Keratinocyte (primary cell): ENCODE measurements at regions not wholly inside any gene's neighbourhood (a gene's known extent, or its start where the extent isn't known, plus 50 kb on each side); places are given as distances from the start of the nearest gene placed in this dataset.

Experiments used
- EZH2 ChIP-seq: IDR thresholded peaks from one replicate; pipeline ENCODE4 v1.6.1; 2012; ENCODE audit warnings: inconsistent platforms, mild to moderate bottlenecking, low read length, moderate library complexity
- TF ChIP-seq, protein P1 (sequence below), 3 experiments: IDR thresholded peaks in 1 of 3; conservative IDR thresholded peaks in 1 of 3; optimal IDR thresholded peaks in 1 of 3; 2 replicates in 2 of 3; 3 replicates in 1 of 3; pipeline versions ENCODE3 to v1.5.1; 2011; ENCODE audit warnings: low read length in 3 of 3, mild to moderate bottlenecking in 3 of 3, moderate library complexity in 2 of 3, control low read depth in 1 of 3, inconsistent platforms in 1 of 3; ENCODE audit not compliant: insufficient read depth in 2 of 3; ENCODE audit errors: extremely low read depth in 1 of 3

DNA sequence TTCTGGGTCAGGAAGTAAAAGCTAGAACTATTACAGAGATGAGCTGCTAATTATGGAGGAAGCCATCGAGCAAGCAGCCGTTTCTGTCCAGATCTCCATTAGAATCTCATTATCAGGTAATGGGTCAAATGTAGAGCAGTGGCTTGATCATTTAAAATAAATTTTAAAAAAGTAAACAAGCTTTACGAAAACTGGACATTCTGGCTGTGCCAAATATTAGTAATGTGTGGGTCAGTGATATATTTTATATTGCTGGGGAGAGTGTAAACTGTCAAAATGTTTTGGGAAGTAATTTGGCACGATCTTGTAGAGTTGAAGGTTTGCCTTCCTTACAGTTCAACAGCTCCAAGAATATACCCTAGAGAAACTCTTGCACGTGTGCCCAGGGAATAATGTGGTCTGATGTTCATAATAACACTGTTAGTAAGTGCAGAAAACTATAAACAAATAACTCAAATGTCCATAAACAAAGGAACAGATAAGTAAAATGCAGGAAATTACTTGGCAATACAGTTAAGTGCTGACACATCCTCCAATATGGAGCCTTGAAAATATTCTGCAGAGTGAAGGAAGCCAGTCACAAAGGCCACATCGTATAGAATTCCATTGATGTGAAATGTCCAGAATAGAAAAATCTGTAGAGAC is 127.2 kb upstream of the UBL3 start:
- TF ChIP-seq, protein P1, sequence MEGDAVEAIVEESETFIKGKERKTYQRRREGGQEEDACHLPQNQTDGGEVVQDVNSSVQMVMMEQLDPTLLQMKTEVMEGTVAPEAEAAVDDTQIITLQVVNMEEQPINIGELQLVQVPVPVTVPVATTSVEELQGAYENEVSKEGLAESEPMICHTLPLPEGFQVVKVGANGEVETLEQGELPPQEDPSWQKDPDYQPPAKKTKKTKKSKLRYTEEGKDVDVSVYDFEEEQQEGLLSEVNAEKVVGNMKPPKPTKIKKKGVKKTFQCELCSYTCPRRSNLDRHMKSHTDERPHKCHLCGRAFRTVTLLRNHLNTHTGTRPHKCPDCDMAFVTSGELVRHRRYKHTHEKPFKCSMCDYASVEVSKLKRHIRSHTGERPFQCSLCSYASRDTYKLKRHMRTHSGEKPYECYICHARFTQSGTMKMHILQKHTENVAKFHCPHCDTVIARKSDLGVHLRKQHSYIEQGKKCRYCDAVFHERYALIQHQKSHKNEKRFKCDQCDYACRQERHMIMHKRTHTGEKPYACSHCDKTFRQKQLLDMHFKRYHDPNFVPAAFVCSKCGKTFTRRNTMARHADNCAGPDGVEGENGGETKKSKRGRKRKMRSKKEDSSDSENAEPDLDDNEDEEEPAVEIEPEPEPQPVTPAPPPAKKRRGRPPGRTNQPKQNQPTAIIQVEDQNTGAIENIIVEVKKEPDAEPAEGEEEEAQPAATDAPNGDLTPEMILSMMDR (optimal IDR thresholded peaks at IDR 0.05 in 1 of 3, IDR thresholded peaks at IDR 0.05 in 1 of 3, conservative IDR thresholded peaks at IDR 0.05 in 1 of 3; ENCODE audit: extremely low read depth in 1 of 3, insufficient read depth in 2 of 3, low read length in 3 of 3), result no peak
- no peak for TF ChIP-seq EZH2
